DMS79 (cell line): ENCODE measurements at regions not wholly inside any gene's neighbourhood (a gene's known extent, or its start where the extent isn't known, plus 50 kb on each side); places are given as distances from the start of the nearest gene placed in this dataset.
"Not testable (repeated sequence)": the region's sequence is repeated elsewhere in the genome, so short reads cannot be mapped to it uniquely, and the experiment has no call there.

Experiments
- DNase-seq: peaks from one replicate; lab custom pipeline; 2025; lab: John Stamatoyannopoulos, UW

- no peak for DNase-seq
Measured at GRCh38 chr20:1810926-1811620, 84.1 kb upstream of the SIRPA start.

- DNase-seq = no peak
Measured at GRCh38 chr20:1810572-1810925, 84.7 kb upstream of the SIRPA start.

GRCh38 chr20:1809611-1810510 lies 85.3 kb upstream of the SIRPA start:
- DNase-seq = no peak

GRCh38 chr20:1809131-1809572 lies 86.1 kb upstream of the SIRPA start:
- no peak for DNase-seq

GRCh38 chr20:1808101-1808500 lies 87.1 kb upstream of the SIRPA start:
- DNase-seq = no peak

- no peak for DNase-seq
Measured at GRCh38 chr20:1807394-1807793, 87.8 kb upstream of the SIRPA start.

- no peak for DNase-seq
Measured at GRCh38 chr20:1806456-1806855, 88.8 kb upstream of the SIRPA start.

- DNase-seq = no peak
Measured at GRCh38 chr20:1805816-1806215, 89.4 kb upstream of the SIRPA start.

- no peak for DNase-seq
Measured at GRCh38 chr20:1805161-1805581, 90.0 kb upstream of the SIRPA start.

- DNase-seq = no peak
Measured at GRCh38 chr20:1804554-1804956, 90.7 kb upstream of the SIRPA start.

GRCh38 chr20:1803932-1804501 lies 91.2 kb upstream of the SIRPA start:
- DNase-seq = no peak

GRCh38 chr20:1803061-1803931 lies 91.9 kb upstream of the SIRPA start:
- no peak for DNase-seq

GRCh38 chr20:1802385-1803060 lies 92.7 kb upstream of the SIRPA start:
- no peak for DNase-seq

GRCh38 chr20:1801929-1802306 lies 93.3 kb upstream of the SIRPA start:
- no peak for DNase-seq

GRCh38 chr20:1801225-1801928 lies 93.8 kb upstream of the SIRPA start:
- DNase-seq = no peak

GRCh38 chr20:1800777-1801176 lies 94.4 kb upstream of the SIRPA start:
- no peak for DNase-seq

GRCh38 chr20:1800180-1800579 lies 95.0 kb upstream of the SIRPA start:
- no peak for DNase-seq

GRCh38 chr20:1799746-1800145 lies 95.5 kb upstream of the SIRPA start:
- DNase-seq = not testable (repeated sequence)

GRCh38 chr20:1798982-1799381 lies 96.2 kb upstream of the SIRPA start:
- DNase-seq = no peak

GRCh38 chr20:1793821-1794220 lies 101.4 kb upstream of the SIRPA start:
- DNase-seq = no peak

GRCh38 chr20:1792274-1792673 lies 102.9 kb upstream of the SIRPA start:
- no peak for DNase-seq
